Nephron (organoid): ENCODE measurements at regions not wholly inside any gene's neighbourhood (a gene's known extent, or its start where the extent isn't known, plus 50 kb on each side); places are given as distances from the start of the nearest gene placed in this dataset.

Source experiments
- H3K27ac Mint-ChIP-seq, 3 experiments: 2 replicates each; pipeline ENCODE4 v1.8.0; 2020; ENCODE audit warnings: mixed read lengths in 3 of 3, mild to moderate bottlenecking in 2 of 3, moderate library complexity in 1 of 3
- H3K27me3 Mint-ChIP-seq: 2 replicates; pipeline ENCODE4 v1.8.0; 2021; ENCODE audit warnings: low read depth, mild to moderate bottlenecking, moderate library complexity, mixed read lengths
- H3K36me3 Mint-ChIP-seq: 2 replicates; pipeline ENCODE4 v1.8.0; 2020; ENCODE audit warnings: low read depth, mixed read lengths
- H3K4me1 Mint-ChIP-seq: 2 replicates; pipeline ENCODE4 v1.8.0; 2020; ENCODE audit warnings: mixed read lengths
- H3K4me3 Mint-ChIP-seq, 3 experiments: 2 replicates each; pipeline ENCODE4 v1.8.0; 2020; ENCODE audit warnings: mild to moderate bottlenecking in 3 of 3, mixed read lengths in 3 of 3, moderate library complexity in 2 of 3
- H3K9me3 Mint-ChIP-seq: 2 replicates; pipeline ENCODE4 v1.8.0; 2020; ENCODE audit warnings: mixed read lengths
- CTCF ChIP-seq, 3 experiments: fragments of 200-600 bp; sonication (generic); IDR thresholded peaks; one replicate each; pipeline ENCODE4 v1.5.0; 2021; ENCODE audit warnings: antibody characterized with exemption in 3 of 3; ENCODE audit not compliant: unreplicated experiment in 3 of 3

GRCh38 chr2:5886462-5886861, 194.3 kb downstream of the SOX11 start:
- no peaks in the 10 kb centered on the region for H3K36me3 Mint-ChIP-seq
- no peaks in the 10 kb centered on the region for H3K27me3 Mint-ChIP-seq
- no peak for TF ChIP-seq CTCF (IDR thresholded peaks at IDR 0.05; ENCODE audit: unreplicated experiment in 3 of 3)
- H3K4me3 Mint-ChIP-seq: no peak overlapping the region
- H3K4me1 Mint-ChIP-seq: no peaks in the 10 kb centered on the region
- no peak overlapping the region for H3K27ac Mint-ChIP-seq
- H3K9me3 Mint-ChIP-seq: peaks cover 19% of the 10 kb centered on the region

GRCh38 chr2:5888126-5888525, 195.9 kb downstream of the SOX11 start:
- no peaks in the 10 kb centered on the region for H3K4me1 Mint-ChIP-seq
- no peaks in the 10 kb centered on the region for H3K27me3 Mint-ChIP-seq
- no peak for TF ChIP-seq CTCF (IDR thresholded peaks at IDR 0.05; ENCODE audit: unreplicated experiment in 3 of 3)
- peaks cover 10% of the 10 kb centered on the region for H3K9me3 Mint-ChIP-seq
- H3K4me3 Mint-ChIP-seq: no peak overlapping the region
- H3K36me3 Mint-ChIP-seq: no peaks in the 10 kb centered on the region
- H3K27ac Mint-ChIP-seq: no peak overlapping the region

GRCh38 chr2:5889519-5889918, 197.3 kb downstream of the SOX11 start:
- Mint-ChIP-seq H3K4me1 (no peaks in the 10 kb centered on the region), H3K4me3 (no peak overlapping the region), H3K27me3 (no peaks in the 10 kb centered on the region), H3K27ac (no peak overlapping the region), H3K36me3 (no peaks in the 10 kb centered on the region), H3K9me3 (peaks cover 4% of the 10 kb centered on the region)
- no peak for TF ChIP-seq CTCF (IDR thresholded peaks at IDR 0.05; ENCODE audit: unreplicated experiment in 3 of 3)

- H3K36me3 Mint-ChIP-seq: no peaks in the 10 kb centered on the region
- H3K27me3 Mint-ChIP-seq: no peaks in the 10 kb centered on the region
- no peak overlapping the region for H3K4me3 Mint-ChIP-seq
- TF ChIP-seq CTCF (IDR thresholded peaks at IDR 0.05; ENCODE audit: unreplicated experiment in 3 of 3): no peak
- no peaks in the 10 kb centered on the region for H3K4me1 Mint-ChIP-seq
- no peak overlapping the region for H3K27ac Mint-ChIP-seq
- peaks cover 5% of the 10 kb centered on the region for H3K9me3 Mint-ChIP-seq
These were observed 202.2 kb downstream of the SOX11 start for GRCh38 chr2:5894355-5894754.

GRCh38 chr2:5895284-5895683, 203.1 kb downstream of the SOX11 start:
- no peaks in the 10 kb centered on the region for H3K27me3 Mint-ChIP-seq
- no peak overlapping the region for H3K4me3 Mint-ChIP-seq
- no peaks in the 10 kb centered on the region for H3K36me3 Mint-ChIP-seq
- no peaks in the 10 kb centered on the region for H3K4me1 Mint-ChIP-seq
- no peak for TF ChIP-seq CTCF (IDR thresholded peaks at IDR 0.05; ENCODE audit: unreplicated experiment in 3 of 3)
- H3K9me3 Mint-ChIP-seq: peaks cover 3% of the 10 kb centered on the region
- no peak overlapping the region for H3K27ac Mint-ChIP-seq

- no peak overlapping the region for H3K27ac Mint-ChIP-seq
- H3K27me3 Mint-ChIP-seq: no peaks in the 10 kb centered on the region
These were observed 205.1 kb downstream of the SOX11 start for GRCh38 chr2:5897249-5897648.

More at GRCh38 chr2:5897249-5897648, 205.1 kb downstream of the SOX11 start:
- Mint-ChIP-seq H3K36me3 (no peaks in the 10 kb centered on the region), H3K4me3 (no peak overlapping the region), H3K4me1 (no peaks in the 10 kb centered on the region), H3K9me3 (peaks cover 3% of the 10 kb centered on the region)
- TF ChIP-seq CTCF (IDR thresholded peaks at IDR 0.05; ENCODE audit: unreplicated experiment in 3 of 3): no peak
